H1 (cell line): ENCODE measurements at regions not wholly inside any gene's neighbourhood (a gene's known extent, or its start where the extent isn't known, plus 50 kb on each side); places are given as distances from the start of the nearest gene placed in this dataset.

ENCODE experiments used
- CTCF ChIA-PET: fragments of 300-600 bp; sonication (Branson Sonifier 250); formaldehyde crosslinking; loops from one replicate; lab custom pipeline; 2021; ENCODE audit not compliant: partially characterized antibody; lab: Charles Lee
- POLR2A ChIA-PET: fragments of 300-600 bp; sonication (Branson Sonifier 250); formaldehyde crosslinking; loops from one replicate; lab custom pipeline; 2021; ENCODE audit warnings: inconsistent platforms; ENCODE audit not compliant: partially characterized antibody; lab: Charles Lee
- DNase-seq, 2 experiments: peaks; one replicate each; pipeline versions ENCODE4 v3.0.0 to v3.0.0-alpha.2; 2010 to 2022; ENCODE audit warnings: low spot score in 2 of 2, low read depth in 1 of 2, mixed read lengths in 1 of 2
- FAIRE-seq: peaks from 2 replicates; lab custom pipeline; 2011; peaks lifted over from hg19 to GRCh38; lab: Jason Lieb, UNC
- H2AFZ ChIP-seq: 2 replicates; pipeline ENCODE4 v1.8.1; 2012; ENCODE audit warnings: low read length, inconsistent platforms
- H2AK5ac ChIP-seq: 2 replicates; pipeline ENCODE4 v1.6.1; 2013; ENCODE audit warnings: low read depth, low read length
- H2BK120ac ChIP-seq: replicated peaks from 2 replicates; pipeline ENCODE3; 2013; ENCODE audit warnings: low read depth, low read length, inconsistent platforms
- H2BK12ac ChIP-seq: 2 replicates; pipeline ENCODE4 v1.6.1; 2013; ENCODE audit warnings: low read depth, low read length
- H2BK15ac ChIP-seq: 2 replicates; pipeline ENCODE4 v1.6.1; 2013; ENCODE audit warnings: low read length
- H2BK20ac ChIP-seq: 2 replicates; pipeline ENCODE4 v1.6.1; 2013; ENCODE audit warnings: low read length
- H2BK5ac ChIP-seq: 2 replicates; pipeline ENCODE4 v1.6.1; 2013; ENCODE audit warnings: low read depth, low read length
- H3K14ac ChIP-seq: 2 replicates; pipeline ENCODE4 v1.6.1; 2013; ENCODE audit warnings: inconsistent platforms; ENCODE audit not compliant: insufficient read length
- H3K18ac ChIP-seq: 2 replicates; pipeline ENCODE4 v1.6.1; 2013; ENCODE audit warnings: low read length; ENCODE audit errors: extremely low read depth
- H3K23ac ChIP-seq: 2 replicates; pipeline ENCODE4 v1.6.1; 2013; ENCODE audit warnings: inconsistent platforms; ENCODE audit not compliant: insufficient read length
- H3K23me2 ChIP-seq: 2 replicates; pipeline ENCODE4 v1.6.1; 2013; ENCODE audit warnings: low read depth, low read length
- H3K27ac ChIP-seq: 2 replicates; pipeline ENCODE4 v1.6.1; 2011; ENCODE audit warnings: low read depth, low read length, inconsistent platforms
- H3K27me3 ChIP-seq, 4 experiments: replicated peaks in 1 of 4; 1 replicate in 1 of 4; 2 replicates in 3 of 4; pipeline versions ENCODE4 v1.6.1 to v1.8.1; 2011 to 2013; ENCODE audit warnings: low read length in 3 of 4, mild to moderate bottlenecking in 3 of 4, inconsistent platforms in 2 of 4, mixed read lengths in 2 of 4, moderate library complexity in 1 of 4; ENCODE audit not compliant: control insufficient read depth in 3 of 4, insufficient read depth in 3 of 4; ENCODE audit errors: extremely low read depth in 1 of 4
- H3K36me3 ChIP-seq, 4 experiments: 2 replicates each; pipeline versions ENCODE4 v1.6.1 to v1.8.1; 2011 to 2013; ENCODE audit warnings: mild to moderate bottlenecking in 4 of 4, low read length in 3 of 4, moderate library complexity in 2 of 4, control low read depth in 1 of 4, inconsistent platforms in 1 of 4; ENCODE audit not compliant: insufficient read depth in 4 of 4, control insufficient read depth in 2 of 4
- H3K4ac ChIP-seq: replicated peaks from 2 replicates; pipeline ENCODE3; 2013; ENCODE audit warnings: low read length, low read depth, mixed read lengths, inconsistent platforms; ENCODE audit not compliant: insufficient read length
- H3K4me1 ChIP-seq, 4 experiments: replicated peaks in 1 of 4; 1 replicate in 1 of 4; 2 replicates in 3 of 4; pipeline versions ENCODE4 v1.6.1 to v1.8.1; 2011 to 2013; ENCODE audit warnings: low read length in 3 of 4, inconsistent platforms in 2 of 4, mixed read lengths in 1 of 4; ENCODE audit not compliant: insufficient read depth in 4 of 4, control insufficient read depth in 3 of 4
- H3K4me2 ChIP-seq, 2 experiments: 2 replicates each; pipeline versions ENCODE4 v1.6.1 to v1.8.1; 2011 to 2013; ENCODE audit warnings: low read depth in 2 of 2, low read length in 2 of 2, control low read depth in 1 of 2, inconsistent platforms in 1 of 2, mild to moderate bottlenecking in 1 of 2; ENCODE audit not compliant: insufficient read depth in 1 of 2
- H3K4me3 ChIP-seq, 4 experiments: fragments of 200-600, 300-600 bp in 1 of 4; sonication (generic), shearing (Covaris generic), sonication (Bioruptor Twin) in 1 of 4; 2 replicates each; pipeline versions ENCODE4 v1.5.1 to v1.8.1; 2011 to 2016; ENCODE audit warnings: low read length in 4 of 4, low read depth in 3 of 4, control low read depth in 2 of 4, inconsistent platforms in 2 of 4, mild to moderate bottlenecking in 2 of 4, mixed read lengths in 1 of 4, moderate library complexity in 1 of 4; ENCODE audit not compliant: insufficient read depth in 2 of 4; ENCODE audit errors: extremely low read depth in 1 of 4
- H3K56ac ChIP-seq: replicated peaks from 2 replicates; pipeline ENCODE3; 2013; ENCODE audit warnings: low read depth, mild to moderate bottlenecking, mixed read lengths, low read length, inconsistent platforms; ENCODE audit not compliant: insufficient read length
- H3K79me1 ChIP-seq: 2 replicates; pipeline ENCODE4 v1.6.1; 2013; ENCODE audit warnings: low read depth, low read length, control low read depth
- H3K79me2 ChIP-seq, 2 experiments: 2 replicates each; pipeline versions ENCODE4 v1.6.1 to v1.8.1; 2012 to 2013; ENCODE audit warnings: low read length in 2 of 2, mild to moderate bottlenecking in 2 of 2, inconsistent platforms in 1 of 2; ENCODE audit not compliant: insufficient read depth in 2 of 2, control insufficient read depth in 1 of 2
- H3K9ac ChIP-seq, 4 experiments: replicated peaks in 1 of 4; 1 replicate in 1 of 4; 2 replicates in 3 of 4; pipeline versions ENCODE4 v1.6.1 to v1.8.1; 2011 to 2013; ENCODE audit warnings: low read depth in 3 of 4, low read length in 3 of 4, control low read depth in 2 of 4, mild to moderate bottlenecking in 2 of 4, moderate library complexity in 2 of 4, inconsistent platforms in 1 of 4; ENCODE audit errors: extremely low read depth in 1 of 4
- H3K9me3 ChIP-seq, 2 experiments: 2 replicates each; pipeline versions ENCODE4 v1.6.1 to v1.8.1; 2012 to 2013; ENCODE audit warnings: mild to moderate bottlenecking in 2 of 2, moderate library complexity in 2 of 2, control low read depth in 1 of 2, inconsistent platforms in 1 of 2, low read depth in 1 of 2, low read length in 1 of 2, mixed read lengths in 1 of 2; ENCODE audit not compliant: insufficient read depth in 2 of 2
- H4K20me1 ChIP-seq, 2 experiments: replicated peaks in 1 of 2; 2 replicates each; pipeline versions ENCODE3 to v1.8.1; 2011 to 2013; ENCODE audit warnings: inconsistent platforms in 2 of 2, low read length in 2 of 2, mild to moderate bottlenecking in 1 of 2; ENCODE audit not compliant: insufficient read depth in 2 of 2, control insufficient read depth in 1 of 2
- H4K5ac ChIP-seq: 2 replicates; pipeline ENCODE4 v1.6.1; 2013; ENCODE audit warnings: low read length, low read depth, mixed read lengths, inconsistent platforms; ENCODE audit not compliant: insufficient read length
- H4K8ac ChIP-seq: 2 replicates; pipeline ENCODE4 v1.8.0; 2013; ENCODE audit warnings: mild to moderate bottlenecking, moderate library complexity, low read length, inconsistent platforms; ENCODE audit not compliant: insufficient read depth; ENCODE audit errors: extremely low read depth
- H4K91ac ChIP-seq: replicated peaks from 2 replicates; pipeline ENCODE3; 2013; ENCODE audit warnings: low read length, mixed read lengths, inconsistent platforms; ENCODE audit not compliant: insufficient read length
- BACH1 ChIP-seq: IDR thresholded peaks from 2 replicates; pipeline ENCODE4 v1.6.1; 2012; ENCODE audit warnings: low read length, improper control_type of control experiment
- BCL11A ChIP-seq, 2 experiments: IDR thresholded peaks; one replicate each; pipeline ENCODE4 v1.6.1; 2011; ENCODE audit warnings: low read depth in 2 of 2, low read length in 2 of 2, mild to moderate bottlenecking in 2 of 2
- CBX5 ChIP-seq: fragments of 300-800, 300-1000 bp; sonication (generic); IDR thresholded peaks from 2 replicates; pipeline ENCODE4 v1.7.1; 2016; ENCODE audit warnings: antibody characterized with exemption, low read length, low read depth
- CTBP2 ChIP-seq: IDR thresholded peaks from 2 replicates; pipeline ENCODE4 v1.7.0; 2011; ENCODE audit warnings: borderline replicate concordance, mild to moderate bottlenecking, moderate library complexity, mixed read lengths, low read length; ENCODE audit not compliant: insufficient read depth, insufficient read length
- EP300 ChIP-seq, 2 experiments: IDR thresholded peaks; 1 replicate in 1 of 2; 2 replicates in 1 of 2; pipeline ENCODE4 v1.6.1; 2011 to 2012; ENCODE audit warnings: low read depth in 2 of 2, low read length in 2 of 2, mild to moderate bottlenecking in 2 of 2, borderline replicate concordance in 1 of 2, inconsistent platforms in 1 of 2, moderate library complexity in 1 of 2
- HDAC6 ChIP-seq: IDR thresholded peaks from one replicate; pipeline ENCODE4 v1.7.1; 2012; ENCODE audit warnings: low read depth, mild to moderate bottlenecking, inconsistent platforms, low read length, moderate library complexity
- JUND ChIP-seq: IDR thresholded peaks from 2 replicates; pipeline ENCODE4 v1.6.1; 2011; ENCODE audit warnings: mild to moderate bottlenecking, improper control_type of control experiment, low read length
- MAX ChIP-seq: IDR thresholded peaks from 2 replicates; pipeline ENCODE4 v1.6.1; 2012; ENCODE audit warnings: inconsistent platforms
- POU5F1 ChIP-seq: IDR thresholded peaks from 2 replicates; pipeline ENCODE4 v1.6.1; 2011; ENCODE audit warnings: low read depth, mild to moderate bottlenecking, low read length, moderate library complexity
- SP1 ChIP-seq: IDR thresholded peaks from 2 replicates; pipeline ENCODE4 v1.6.1; 2011; ENCODE audit warnings: low read depth, low read length
- SUZ12 ChIP-seq: fragments of 200-600 bp; sonication (generic); IDR thresholded peaks from 2 replicates; pipeline ENCODE4 v1.6.1; 2012; ENCODE audit warnings: mild to moderate bottlenecking, inconsistent platforms, low read length, moderate library complexity, mixed read lengths
- USF2 ChIP-seq: IDR thresholded peaks from 2 replicates; pipeline ENCODE4 v1.6.1; 2011; ENCODE audit warnings: low read length, improper control_type of control experiment
- WGBS, 2 experiments: shearing (Covaris generic) in 1 of 2; methylation state at CpG; one replicate each; pipeline versions ENCODE4 v1.1.6 to v1.1.7; 2013 to 2015; ENCODE audit warnings: low lambda C conversion rate in 2 of 2, mixed read lengths in 2 of 2, inconsistent platforms in 1 of 2, low coverage in 1 of 2, missing lambda C conversion rate in 1 of 2; ENCODE audit not compliant: insufficient replicate concordance in 2 of 2, insufficient coverage in 1 of 2, insufficient read length in 1 of 2; ENCODE audit errors: extremely low coverage in 1 of 2, missing lambda C conversion rate in 1 of 2; 5-methylcytosine and 5-hydroxymethylcytosine counted together

GRCh38 chr10:6763001-6763400 is 182.9 kb upstream of the PRKCQ start:
- Histone ChIP-seq H4K8ac (no peak overlapping the region), H3K9me3 (peaks cover 4 to 5% of the 10 kb centered on the region in 2 experiments; a peak in 3 of 4 replicates), H2AFZ (no peak overlapping the region), H4K20me1 (no peaks in the 10 kb centered on the region), H3K79me1 (no peaks in the 10 kb centered on the region), H2BK20ac (no peak overlapping the region), H3K36me3 (no peaks in the 10 kb centered on the region; a peak in 1 of 8 replicates), H3K18ac (no peak overlapping the region), H3K14ac (no peak overlapping the region), H3K23me2 (peaks cover 5% of the 10 kb centered on the region), H3K79me2 (no peaks in the 10 kb centered on the region), H3K27me3 (no peaks in the 10 kb centered on the region), H2BK15ac (no peak overlapping the region), H4K91ac (no peak overlapping the region), H3K27ac (no peak overlapping the region), H2BK12ac (no peak overlapping the region), H3K4me2 (peak overlapping the region in 1 of 2 experiments; percentile 55; a peak in 2 of 4 replicates), H2BK5ac (no peak overlapping the region), H2AK5ac (no peak overlapping the region), H3K4ac (no peak overlapping the region), H3K4me1 (peaks cover 0 to 13% (median 8%) of the 10 kb centered on the region in 4 experiments; a peak in 3 of 7 replicates)
- no peak for DNase-seq
- CTCF ChIA-PET = interaction anchor here (0.7 kb wide), 1 partner anchor 402 kb away, joined by 4 read pairs; no protein-coding TSS in a partner anchor
- POLR2A ChIA-PET = no interaction called here
- 47% methylated on average over 5 of the region's 5 CpGs; no CpG with 5 or more reads in 1 of the 2 experiments for WGBS, 2 experiments
- no peak for FAIRE-seq
- TF ChIP-seq USF2 (no peak), BACH1 (no peak), CBX5 (no peak), CTBP2 (no peak), BCL11A (IDR thresholded peaks at IDR 0.05; ENCODE audit: low read depth in 2 of 2, low read length in 2 of 2) (no peak), SUZ12 (no peak), SP1 (no peak), POU5F1 (no peak), MAX (no peak), EP300 (IDR thresholded peaks at IDR 0.05; ENCODE audit: borderline replicate concordance in 1 of 2, low read depth in 2 of 2, low read length in 2 of 2) (no peak), JUND (no peak), HDAC6 (no peak)
- TF ChIP-seq, all 59 proteins: peak for 0
- H3K9ac ChIP-seq = no peak overlapping the region
- H3K56ac ChIP-seq = no peak overlapping the region
- peak overlapping the region in 1 of 4 experiments; percentile 23; a peak in 2 of 8 replicates for H3K4me3 ChIP-seq
- H4K5ac ChIP-seq = no peak overlapping the region
- no peak overlapping the region for H2BK120ac ChIP-seq
- H3K23ac ChIP-seq = no peak overlapping the region
